ENCODE measurements at regions not wholly inside any gene's neighbourhood (a gene's known extent, or its start where the extent isn't known, plus 50 kb on each side); places are given as distances from the start of the nearest gene placed in this dataset.
A peak's percentile ranks its signal among the peaks of the same experiment; 100 is the strongest.
"Not testable (repeated sequence)": the region's sequence is repeated elsewhere in the genome, so short reads cannot be mapped to it uniquely, and the experiment has no call there.

DNA sequence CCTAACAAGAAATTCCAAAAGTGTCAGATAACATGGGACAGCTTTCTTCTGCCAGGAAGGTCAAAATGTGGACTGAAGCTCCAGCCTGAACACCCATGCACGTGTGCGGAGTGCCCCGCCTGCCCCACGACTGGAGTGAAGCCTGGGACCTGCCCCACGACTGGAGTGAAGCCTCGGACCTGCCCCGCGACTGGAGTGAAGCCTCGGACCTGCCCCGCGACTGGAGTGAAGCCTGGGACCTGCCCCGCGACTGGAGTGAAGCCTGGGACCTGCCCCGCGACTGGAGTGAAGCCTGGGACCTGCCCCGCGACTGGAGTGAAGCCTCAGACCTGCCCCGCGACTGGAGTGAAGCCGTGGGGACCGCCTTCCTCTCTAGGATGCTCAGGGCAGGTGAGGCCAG lies 61.4 kb upstream of the ACTRT2 start:
- DNase-seq (ENCODE audit: extremely low read depth in 1 of 11, low read depth in 9 of 11, low spot score in 4 of 11) = not testable (repeated sequence)

DNA sequence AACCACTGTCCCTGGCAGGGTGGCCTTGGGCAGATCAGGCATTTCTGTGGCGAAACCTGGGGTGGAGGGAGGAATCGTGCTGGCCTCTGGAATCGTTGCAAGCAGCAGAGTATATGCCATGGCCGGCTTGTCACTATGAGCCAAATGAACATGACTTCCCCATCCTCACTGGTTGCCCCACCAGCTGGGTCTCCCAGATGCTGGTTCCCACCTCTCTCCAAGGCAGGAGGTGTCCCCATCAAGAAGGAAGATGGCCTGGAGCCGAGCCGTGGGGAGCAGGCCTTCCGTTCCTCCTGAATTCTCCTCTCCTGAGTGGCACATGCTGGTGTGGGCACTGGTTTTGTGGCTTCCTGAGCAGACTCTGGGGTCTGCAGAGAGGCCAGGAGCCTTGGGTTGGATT lies 60.2 kb upstream of the ACTRT2 start:
- DNase-seq (ENCODE audit: extremely low read depth in 1 of 11, low read depth in 9 of 11, low spot score in 4 of 11) = no peak

- DNase-seq (ENCODE audit: extremely low read depth in 1 of 11, low read depth in 9 of 11, low spot score in 4 of 11) = no peak
Measured at GRCh38 chr1:2961661-2962060, 59.6 kb upstream of the ACTRT2 start.

DNA sequence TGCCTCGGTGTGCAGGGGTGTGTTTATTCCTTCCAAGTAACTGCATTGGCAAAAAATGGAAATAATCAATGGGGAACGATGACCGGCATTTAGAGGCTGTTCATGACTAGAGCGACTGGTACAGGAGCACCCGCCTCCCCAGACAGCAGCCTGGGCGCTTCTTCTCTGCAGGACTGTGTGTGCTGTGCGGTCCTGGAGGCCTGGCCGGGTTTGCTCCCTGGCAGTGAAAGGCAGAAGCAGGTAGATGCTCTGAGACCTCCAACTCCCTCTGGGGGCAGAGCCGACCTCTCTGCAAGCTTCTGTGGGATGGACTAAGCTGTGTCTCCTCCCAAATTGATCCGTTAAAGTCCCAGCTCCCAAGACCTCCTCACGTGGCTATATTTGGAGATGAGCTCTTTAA lies 59.2 kb upstream of the ACTRT2 start:
- DNase-seq (ENCODE audit: extremely low read depth in 1 of 11, low read depth in 9 of 11, low spot score in 4 of 11) = no peak

DNA sequence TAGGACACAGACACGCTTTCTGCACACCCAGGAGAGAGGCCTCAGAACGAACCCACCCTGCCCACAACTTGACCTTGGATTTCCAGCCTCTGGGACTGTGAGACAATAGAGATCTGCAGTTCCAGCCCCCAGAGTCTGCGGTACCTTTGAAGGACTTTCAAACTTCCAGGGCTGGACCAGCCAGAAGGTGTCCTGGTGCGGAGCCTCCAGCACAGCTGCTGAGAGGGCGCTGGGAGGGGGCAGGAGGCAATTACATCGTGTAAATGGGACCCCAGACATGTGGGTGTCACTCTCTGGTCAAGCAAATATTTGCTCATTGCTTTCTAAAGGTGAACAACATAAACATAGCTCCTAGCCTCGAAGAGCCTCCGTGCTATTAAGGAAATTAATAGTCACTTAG lies 58.7 kb upstream of the ACTRT2 start:
- no peak for DNase-seq (ENCODE audit: extremely low read depth in 1 of 11, low read depth in 9 of 11, low spot score in 4 of 11)

DNA sequence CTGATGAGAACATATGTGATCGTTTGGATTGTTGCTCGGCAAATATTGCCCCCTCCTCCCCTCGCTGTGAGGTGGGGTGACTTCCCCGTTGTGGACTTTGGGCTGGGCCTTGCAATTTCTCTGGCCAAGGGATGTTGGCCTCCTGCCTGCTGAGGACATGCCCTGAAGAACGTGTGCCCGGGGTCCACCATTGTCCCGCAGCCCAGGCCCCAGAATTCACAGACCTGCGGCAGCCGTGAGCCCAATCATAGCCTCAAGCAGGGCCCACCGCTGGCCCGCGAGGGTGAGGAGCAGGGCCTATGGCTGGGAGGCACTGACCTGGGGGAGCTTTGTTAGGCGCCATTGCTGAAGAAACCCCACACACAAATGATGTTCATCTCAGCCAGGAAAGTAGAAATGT lies 58.3 kb upstream of the ACTRT2 start:
- DNase-seq (ENCODE audit: extremely low read depth in 1 of 11, low read depth in 9 of 11, low spot score in 4 of 11) = no peak

GRCh38 chr1:2965676-2966075 lies 55.6 kb upstream of the ACTRT2 start:
- no peak for DNase-seq (ENCODE audit: extremely low read depth in 1 of 11, low read depth in 9 of 11, low spot score in 4 of 11)

GRCh38 chr1:2966449-2967328 lies 54.6 kb upstream of the ACTRT2 start:
- peak in 2 of 11 donors; percentile 30 to 43 for DNase-seq (ENCODE audit: extremely low read depth in 1 of 11, low read depth in 9 of 11, low spot score in 4 of 11)

- no peak for DNase-seq (ENCODE audit: extremely low read depth in 1 of 11, low read depth in 9 of 11, low spot score in 4 of 11)
Measured at GRCh38 chr1:2967329-2967725, 53.9 kb upstream of the ACTRT2 start.

DNA sequence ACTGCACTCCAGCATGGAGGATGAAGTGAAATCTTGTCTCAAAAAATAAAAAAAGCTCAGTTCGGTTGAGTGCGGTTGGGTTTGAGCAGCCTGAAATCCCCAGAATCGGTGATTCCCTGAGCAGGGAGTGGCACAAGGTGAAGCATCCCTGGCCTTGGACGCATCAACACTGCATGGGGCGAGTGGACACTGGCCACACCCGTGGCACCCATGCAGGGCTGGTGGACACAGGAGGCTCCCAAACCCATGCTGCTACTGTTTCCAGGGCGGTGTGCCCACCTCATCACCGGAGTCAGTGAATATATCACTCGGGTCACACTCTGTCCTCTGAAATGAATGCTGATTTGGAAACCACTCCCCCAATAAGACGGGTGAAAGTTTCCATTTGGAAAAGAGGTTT lies 53.4 kb upstream of the ACTRT2 start:
- DNase-seq (ENCODE audit: extremely low read depth in 1 of 11, low read depth in 9 of 11, low spot score in 4 of 11) = no peak

DNA sequence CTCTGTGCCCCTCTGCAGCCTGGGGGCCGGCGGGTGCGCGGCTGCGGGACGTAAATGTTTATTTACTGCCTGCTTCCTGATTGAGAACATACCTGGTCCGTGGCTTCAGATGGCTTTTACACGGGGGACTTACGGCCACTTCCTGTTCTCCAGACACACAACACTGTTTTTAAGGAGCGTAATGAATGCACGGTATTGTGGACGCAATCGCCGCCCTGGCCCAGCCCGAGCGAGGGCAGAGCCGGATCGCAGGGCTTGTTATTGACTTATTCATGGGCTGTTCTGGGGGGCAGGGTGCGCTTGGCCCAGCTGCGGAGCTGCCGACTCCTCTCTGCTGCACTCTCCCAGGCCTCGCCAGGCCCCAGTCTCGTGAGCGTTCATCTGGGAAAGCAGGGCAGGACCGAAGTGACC lies 52.8 kb upstream of the ACTRT2 start:
- peak in 3 of 11 donors; percentile 31 to 39 (median 35) for DNase-seq (ENCODE audit: extremely low read depth in 1 of 11, low read depth in 9 of 11, low spot score in 4 of 11)

- no peak for DNase-seq (ENCODE audit: extremely low read depth in 1 of 11, low read depth in 9 of 11, low spot score in 4 of 11)
Measured at GRCh38 chr1:2969011-2969844, 52.0 kb upstream of the ACTRT2 start.

DNA sequence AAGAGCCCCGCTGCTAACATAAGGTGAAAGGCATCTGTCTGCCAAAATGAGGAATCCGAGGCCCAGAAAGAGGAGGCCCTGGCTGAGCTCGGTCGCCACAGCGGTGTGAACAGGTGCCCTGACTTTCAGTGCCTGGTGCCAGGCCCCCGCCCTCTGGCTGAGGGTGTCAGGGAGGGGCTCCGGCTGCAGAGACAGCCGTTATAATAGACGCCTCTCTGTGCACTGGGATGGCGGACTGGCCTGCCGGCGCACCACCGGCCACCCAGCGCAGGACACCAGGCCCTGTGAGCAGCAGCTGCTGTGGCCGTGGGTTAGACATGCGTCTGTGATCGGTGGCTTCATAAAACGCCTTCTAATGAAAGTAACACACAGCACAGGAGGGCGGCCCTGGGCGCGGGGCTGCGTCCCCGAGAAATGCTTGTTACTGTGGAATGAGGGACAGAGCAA lies 51.4 kb upstream of the ACTRT2 start:
- no peak for DNase-seq (ENCODE audit: extremely low read depth in 1 of 11, low read depth in 9 of 11, low spot score in 4 of 11)

DNA sequence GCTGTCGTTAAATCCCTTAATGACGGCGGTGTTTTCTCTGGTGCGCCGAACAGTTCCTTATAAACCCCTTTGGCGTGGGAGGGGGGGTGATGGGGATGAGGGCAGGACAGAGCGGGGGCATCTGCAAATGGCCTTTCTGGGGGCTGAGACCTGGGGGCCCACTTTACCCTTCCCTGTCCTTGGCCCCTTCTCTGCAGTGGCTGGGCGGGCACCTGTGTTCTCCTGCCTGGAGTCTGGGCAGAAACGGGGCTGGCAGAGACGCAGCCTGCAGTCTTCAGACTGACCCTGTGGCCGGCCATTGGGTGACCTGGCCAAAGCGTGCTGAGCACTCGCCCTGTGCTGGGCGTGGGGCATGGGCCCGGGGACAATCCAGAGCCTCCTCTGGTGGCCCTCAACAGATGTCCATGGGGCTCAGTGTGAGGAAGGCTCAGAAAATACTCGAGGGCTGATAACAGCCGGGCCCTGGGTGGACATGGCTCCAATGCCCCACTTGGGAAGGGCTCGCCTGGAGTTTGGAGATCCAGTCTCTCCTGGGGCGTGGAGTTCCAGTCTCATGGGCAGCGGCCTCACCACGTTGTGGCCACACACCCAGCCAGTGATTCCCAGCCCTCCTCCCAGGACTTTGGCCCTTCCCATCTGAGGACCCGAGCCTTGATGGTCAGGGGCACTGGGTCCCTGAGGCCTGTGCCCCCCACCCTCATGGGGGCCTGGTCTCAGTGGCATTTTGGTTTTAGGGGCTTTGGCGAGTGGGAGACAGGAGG lies 50.8 kb upstream of the ACTRT2 start:
- no peak for DNase-seq (ENCODE audit: extremely low read depth in 1 of 11, low read depth in 9 of 11, low spot score in 4 of 11)

DNA sequence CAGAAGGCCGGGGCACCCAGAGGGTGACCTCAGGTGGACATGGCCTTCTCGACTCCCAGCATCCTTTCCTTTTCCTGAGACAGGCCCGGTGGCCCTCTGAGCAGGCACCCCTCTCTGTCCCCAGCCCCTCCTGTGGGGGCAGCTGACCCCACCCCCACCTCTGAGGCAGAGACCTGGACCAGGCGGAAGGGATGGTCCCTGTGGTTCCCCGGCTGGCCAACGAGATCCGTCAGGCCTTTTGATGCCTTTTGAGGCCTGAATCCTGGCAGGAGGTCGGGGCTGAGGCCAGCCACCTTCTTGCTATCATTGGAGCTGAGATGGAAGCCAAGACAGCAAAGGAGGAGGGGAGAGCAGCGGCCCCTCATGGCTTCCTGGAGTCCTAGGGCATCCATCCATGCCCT lies 50.2 kb upstream of the ACTRT2 start:
- DNase-seq (ENCODE audit: extremely low read depth in 1 of 11, low read depth in 9 of 11, low spot score in 4 of 11) = no peak

All from renal cortex interstitium (tissue), 11 donors.